ENCODE measurements at regions not wholly inside any gene's neighbourhood (a gene's known extent, or its start where the extent isn't known, plus 50 kb on each side); places are given as distances from the start of the nearest gene placed in this dataset.

DNA sequence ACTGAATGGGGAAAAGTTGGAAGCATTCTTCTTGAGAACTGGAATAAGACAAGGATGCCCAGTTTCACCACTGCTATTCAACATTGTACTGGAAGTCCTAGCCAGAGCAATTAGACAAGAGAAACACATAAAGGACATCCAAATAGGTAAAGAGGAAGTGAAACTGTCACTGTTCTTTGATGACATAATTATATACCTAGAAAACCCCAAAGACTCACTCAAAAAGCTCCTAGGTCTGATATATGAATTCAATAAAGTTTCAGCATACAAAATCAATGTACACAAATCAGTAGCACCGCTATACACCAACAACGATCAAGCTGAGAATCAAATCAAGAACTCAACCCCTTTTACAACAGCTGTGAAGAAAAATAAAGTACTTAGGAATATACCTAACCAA is 157.3 kb upstream of the DDHD1 start:
- H3K4me1 ChIP-seq (replicated peaks in 1 of 2; ENCODE audit: control insufficient read depth in 2 of 2, insufficient read depth in 2 of 2, low read length in 2 of 2): no peaks in the 10 kb centered on the region
- H3K4me3 ChIP-seq: no peak overlapping the region
- ChIA-PET CTCF (ENCODE audit: low intra/inter-chr PET ratio) (no interaction called here), POLR2A (no interaction called here)
- H3K36me3 ChIP-seq (ENCODE audit: control insufficient read depth, insufficient read depth, low read length): no peaks in the 10 kb centered on the region
- H3K27ac ChIP-seq (ENCODE audit: extremely low read depth, low read depth, low read length): no peak overlapping the region
- ATAC-seq (no peak), FAIRE-seq (no peak), DNase-seq (ENCODE audit: extremely low read depth in 1 of 4, low spot score in 3 of 4) (no peak)
- no TSS peak for BruUV-seq (replicated peaks)
- no peaks in the 10 kb centered on the region for H3K9me1 ChIP-seq (ENCODE audit: control insufficient read depth, insufficient read depth, low read length)
- no peaks in the 10 kb centered on the region for H3K9me3 ChIP-seq (replicated peaks; ENCODE audit: control insufficient read depth, insufficient read depth, low read depth, low read length)
- no peaks in the 10 kb centered on the region for H3K27me3 ChIP-seq (ENCODE audit: control insufficient read depth in 2 of 2, insufficient read depth in 2 of 2, low read length in 2 of 2)
- H3K9ac ChIP-seq (ENCODE audit: insufficient read depth in 1 of 2, low read depth in 2 of 2, low read length in 2 of 2): no peak overlapping the region
- no peak overlapping the region for H3K4me2 ChIP-seq (ENCODE audit: insufficient read depth, low read length)
- H2AFZ ChIP-seq (ENCODE audit: low read depth, low read length): no peak overlapping the region
- 0% methylated on average over 2 of the region's 2 CpGs for WGBS (ENCODE audit: insufficient coverage, low coverage, missing lambda C conversion rate)
- H3K79me2 ChIP-seq (ENCODE audit: control insufficient read depth, insufficient read depth, low read length): no peaks in the 10 kb centered on the region
- intact Hi-C loops (cut with micrococcal nuclease) (no loop called here), in situ Hi-C loops (cut with MboI) (loop anchor here (10.0 kb wide), 1 partner anchor 486 kb away; no protein-coding TSS in a partner anchor)
- no peaks in the 10 kb centered on the region for H4K20me1 ChIP-seq (replicated peaks; ENCODE audit: control insufficient read depth, insufficient read depth, low read length)
- TF ChIP-seq MAZ (CRISPR knock-in tag; conservative IDR thresholded peaks at IDR 0.05 in 1 of 2, IDR thresholded peaks at IDR 0.05 in 1 of 2) (no peak), SUPT5H (IDR thresholded peaks at IDR 0.05) (no peak), USF1 (CRISPR knock-in tag; IDR thresholded peaks at IDR 0.05) (no peak)

DNA sequence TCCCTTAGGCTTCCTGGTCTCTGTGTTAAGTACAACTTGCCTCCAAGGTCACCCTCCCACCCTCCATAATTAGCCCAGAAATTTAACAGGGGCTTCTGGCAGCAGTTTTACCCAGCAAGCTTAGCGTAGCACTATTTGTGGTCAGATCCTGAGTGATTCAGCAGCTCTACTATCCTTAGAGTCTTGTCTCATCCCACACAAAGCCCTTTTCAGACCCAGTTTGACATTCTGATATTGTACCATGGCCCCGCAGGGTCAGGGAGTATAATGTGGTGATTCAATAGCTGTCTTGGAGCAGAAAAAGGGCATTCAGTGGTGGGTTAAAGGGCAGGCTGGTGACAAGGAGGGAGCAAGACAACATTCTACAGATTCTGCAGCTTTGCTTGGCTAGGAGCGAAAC is 153.8 kb upstream of the DDHD1 start:
- in situ Hi-C loops (cut with MboI): no loop called here
- H3K9me1 ChIP-seq (ENCODE audit: control insufficient read depth, insufficient read depth, low read length): no peaks in the 10 kb centered on the region
- no peaks in the 10 kb centered on the region for H3K27me3 ChIP-seq (ENCODE audit: control insufficient read depth in 2 of 2, insufficient read depth in 2 of 2, low read length in 2 of 2)
- intact Hi-C loops (cut with micrococcal nuclease): loop anchor here (5.0 to 10.0 kb wide), 3 partner anchors 250 to 485 kb away; no protein-coding TSS in a partner anchor
- H3K9me3 ChIP-seq (replicated peaks; ENCODE audit: control insufficient read depth, insufficient read depth, low read depth, low read length): no peaks in the 10 kb centered on the region
- 0% methylated on average over 3 of the region's 3 CpGs for WGBS (ENCODE audit: insufficient coverage, low coverage, missing lambda C conversion rate)
- no peak overlapping the region for H3K4me3 ChIP-seq
- no peak overlapping the region for H3K9ac ChIP-seq (ENCODE audit: insufficient read depth in 1 of 2, low read depth in 2 of 2, low read length in 2 of 2)
- peak in 1 of 4 experiments; percentile 2 for DNase-seq (ENCODE audit: extremely low read depth in 1 of 4, low spot score in 3 of 4)
- BruUV-seq (replicated peaks): no TSS peak
- no peak for FAIRE-seq
- no peaks in the 10 kb centered on the region for H4K20me1 ChIP-seq (replicated peaks; ENCODE audit: control insufficient read depth, insufficient read depth, low read length)
- no peak overlapping the region for H3K27ac ChIP-seq (ENCODE audit: extremely low read depth, low read depth, low read length)
- H3K4me2 ChIP-seq (ENCODE audit: insufficient read depth, low read length): no peak overlapping the region
- ChIA-PET POLR2A (no interaction called here), CTCF (ENCODE audit: low intra/inter-chr PET ratio) (interaction anchor here (1.7 kb wide), 2 partner anchors 483 to 1007 kb away, joined by 7 to 8 read pairs; no protein-coding TSS in a partner anchor)
- no peaks in the 10 kb centered on the region for H3K4me1 ChIP-seq (replicated peaks in 1 of 2; ENCODE audit: control insufficient read depth in 2 of 2, insufficient read depth in 2 of 2, low read length in 2 of 2)
- H3K36me3 ChIP-seq (ENCODE audit: control insufficient read depth, insufficient read depth, low read length): no peaks in the 10 kb centered on the region
- H2AFZ ChIP-seq (ENCODE audit: low read depth, low read length): no peak overlapping the region
- H3K79me2 ChIP-seq (ENCODE audit: control insufficient read depth, insufficient read depth, low read length): no peaks in the 10 kb centered on the region
- no peak; the same call in 2 of the 3 replicates for ATAC-seq
- TF ChIP-seq, protein P1, sequence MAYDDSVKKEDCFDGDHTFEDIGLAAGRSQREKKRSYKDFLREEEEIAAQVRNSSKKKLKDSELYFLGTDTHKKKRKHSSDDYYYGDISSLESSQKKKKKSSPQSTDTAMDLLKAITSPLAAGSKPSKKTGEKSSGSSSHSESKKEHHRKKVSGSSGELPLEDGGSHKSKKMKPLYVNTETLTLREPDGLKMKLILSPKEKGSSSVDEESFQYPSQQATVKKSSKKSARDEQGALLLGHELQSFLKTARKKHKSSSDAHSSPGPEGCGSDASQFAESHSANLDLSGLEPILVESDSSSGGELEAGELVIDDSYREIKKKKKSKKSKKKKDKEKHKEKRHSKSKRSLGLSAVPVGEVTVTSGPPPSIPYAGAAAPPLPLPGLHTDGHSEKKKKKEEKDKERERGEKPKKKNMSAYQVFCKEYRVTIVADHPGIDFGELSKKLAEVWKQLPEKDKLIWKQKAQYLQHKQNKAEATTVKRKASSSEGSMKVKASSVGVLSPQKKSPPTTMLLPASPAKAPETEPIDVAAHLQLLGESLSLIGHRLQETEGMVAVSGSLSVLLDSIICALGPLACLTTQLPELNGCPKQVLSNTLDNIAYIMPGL (CRISPR knock-in tag; IDR thresholded peaks at IDR 0.05): no peak
- TF ChIP-seq ZBTB7A (IDR thresholded peaks at IDR 0.05; ENCODE audit: borderline replicate concordance, control insufficient read depth, low read depth, low read length) (no peak), UBTF (IDR thresholded peaks at IDR 0.05; ENCODE audit: borderline replicate concordance in 1 of 2, low read depth in 2 of 2, low read length in 2 of 2) (no peak), CBX1 (IDR thresholded peaks at IDR 0.05; ENCODE audit: low read depth) (no peak), ZC3H11A (IDR thresholded peaks at IDR 0.05; ENCODE audit: low read depth, low read length) (no peak), SUPT5H (IDR thresholded peaks at IDR 0.05) (no peak), PTTG1 (tag; IDR thresholded peaks at IDR 0.05; ENCODE audit: low read depth) (no peak), NONO (IDR thresholded peaks at IDR 0.05; ENCODE audit: low read depth in 2 of 2, low read length in 1 of 2) (no peak), MAZ (CRISPR knock-in tag; conservative IDR thresholded peaks at IDR 0.05 in 1 of 2, IDR thresholded peaks at IDR 0.05 in 1 of 2) (no peak), U2AF2 (optimal IDR thresholded peaks at IDR 0.05; ENCODE audit: low read depth, low read length) (no peak)
